HPDE6-E6E7 (cell line): ENCODE measurements at regions not wholly inside any gene's neighbourhood (a gene's known extent, or its start where the extent isn't known, plus 50 kb on each side); places are given as distances from the start of the nearest gene placed in this dataset.
"Not testable (repeated sequence)": the region's sequence is repeated elsewhere in the genome, so short reads cannot be mapped to it uniquely, and the experiment has no call there.

Source experiments
- DNase-seq: peaks from one replicate; pipeline ENCODE4 v3.0.0; 2011; ENCODE audit warnings: missing footprints; ENCODE audit errors: extremely low spot score

DNA sequence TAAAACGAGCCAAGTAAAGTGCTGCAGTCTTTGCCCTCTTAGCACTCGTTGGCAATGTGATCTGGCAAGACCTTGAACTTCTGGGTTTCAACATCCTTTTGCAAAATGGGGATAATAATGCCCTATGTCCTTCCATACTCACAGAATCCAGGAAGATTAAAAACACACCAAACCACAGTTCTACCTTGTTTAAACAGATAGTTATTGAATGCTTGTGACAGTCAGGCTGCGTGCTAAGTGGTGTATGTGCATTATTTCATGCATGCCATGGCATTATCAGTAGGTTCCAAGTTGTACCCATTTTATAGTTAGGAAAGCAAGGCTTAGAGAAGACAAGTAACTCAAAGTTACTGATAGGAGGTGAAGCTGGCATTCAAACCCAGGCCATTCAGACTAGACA is 308.6 kb upstream of the PROX1 start:
- no peak for DNase-seq

DNA sequence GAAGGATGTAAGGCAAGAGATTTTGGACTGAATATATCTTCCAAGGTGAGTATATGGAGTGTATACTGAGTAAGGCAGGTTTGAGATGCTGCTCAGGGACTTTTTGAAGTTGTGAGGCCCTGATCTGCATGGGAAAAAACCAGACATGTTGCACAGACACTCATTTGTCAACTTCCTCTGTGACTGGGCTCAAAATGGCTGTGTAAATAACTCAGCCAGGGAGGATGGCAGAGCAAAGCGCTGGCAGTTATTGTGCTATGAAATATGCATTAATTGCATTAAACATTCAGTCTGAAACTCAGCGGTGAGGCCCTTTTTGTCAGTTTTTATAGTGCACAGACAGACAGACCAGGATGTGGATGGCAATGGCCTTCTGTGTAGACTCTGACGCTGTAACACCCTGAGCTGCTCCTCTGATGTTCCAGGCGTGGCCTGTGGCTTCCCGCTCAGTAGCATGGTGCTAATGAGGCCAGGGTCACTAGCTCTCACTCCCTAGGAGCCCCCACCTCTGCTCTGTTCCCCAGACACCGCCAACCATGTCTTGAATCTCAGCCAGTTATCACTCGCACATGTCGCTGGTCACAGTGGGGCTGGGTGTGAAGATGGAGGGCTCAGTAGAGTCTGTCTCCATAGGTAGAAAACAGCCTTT is 307.0 kb upstream of the PROX1 start:
- DNase-seq: no peak

DNA sequence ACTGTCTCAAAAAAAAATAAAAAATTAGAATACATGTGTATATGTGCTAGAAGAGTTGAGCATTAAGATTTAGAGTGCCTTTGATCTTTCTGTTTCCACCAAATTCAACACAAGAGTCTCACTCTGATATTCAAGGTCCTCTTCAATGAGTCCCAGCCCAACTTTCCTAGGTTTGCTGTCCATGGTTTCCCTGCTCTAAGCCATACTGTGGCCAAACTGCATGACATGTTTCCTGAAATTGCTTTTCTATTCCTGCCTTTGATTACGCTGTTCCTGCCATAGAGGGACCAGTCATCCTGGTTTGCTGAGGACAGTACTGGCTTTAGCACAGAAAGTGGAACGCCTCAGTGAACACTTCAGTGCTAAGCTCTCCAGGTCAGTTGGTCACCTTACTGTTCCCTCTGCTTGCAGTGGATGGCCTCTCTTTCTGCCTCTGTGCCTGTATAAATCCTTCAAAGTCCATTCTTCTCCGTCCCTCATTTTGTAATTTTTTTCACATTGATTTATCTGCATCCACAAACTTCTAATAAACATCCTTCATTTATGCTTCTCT is 305.9 kb upstream of the PROX1 start:
- no peak for DNase-seq

DNA sequence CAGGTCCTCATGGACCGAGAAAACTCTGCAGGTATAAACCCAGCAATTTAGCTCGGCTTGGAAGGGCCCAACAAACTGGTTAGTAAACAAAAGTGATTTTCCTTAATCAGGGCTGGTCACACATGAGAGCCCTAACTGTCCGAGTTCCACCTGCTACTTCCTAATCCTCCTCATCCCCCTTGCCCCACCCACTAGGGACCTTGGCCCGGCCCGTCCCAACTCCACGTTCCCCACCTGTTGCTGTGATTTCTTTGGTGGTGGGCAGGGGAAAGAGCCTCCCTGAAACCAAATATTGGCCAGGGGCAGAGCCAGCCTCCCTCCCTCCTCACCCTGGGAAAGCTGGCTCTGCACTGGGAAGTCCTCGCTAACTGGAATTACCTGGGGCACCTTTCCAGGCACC is 304.2 kb upstream of the PROX1 start:
- no peak for DNase-seq

DNA sequence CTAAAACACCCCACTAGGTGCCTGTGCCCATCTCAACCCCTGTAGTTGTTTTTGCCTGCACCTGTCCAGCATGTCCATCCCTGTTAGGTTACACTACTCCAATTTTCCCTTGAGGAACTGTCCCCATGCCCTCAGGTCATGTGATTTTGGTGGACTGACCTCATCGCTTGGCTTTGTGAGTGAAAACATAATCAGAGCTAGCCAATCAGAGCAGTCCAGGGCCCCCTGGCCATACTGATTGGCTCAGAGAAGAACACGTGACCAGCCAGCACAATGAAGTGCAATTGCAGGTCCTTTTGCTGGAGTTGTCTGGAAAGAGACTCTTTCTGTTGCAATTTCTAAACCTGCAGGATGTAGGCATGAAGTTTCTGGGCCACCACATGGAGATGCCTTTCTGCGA is 303.3 kb upstream of the PROX1 start:
- DNase-seq: no peak

DNA sequence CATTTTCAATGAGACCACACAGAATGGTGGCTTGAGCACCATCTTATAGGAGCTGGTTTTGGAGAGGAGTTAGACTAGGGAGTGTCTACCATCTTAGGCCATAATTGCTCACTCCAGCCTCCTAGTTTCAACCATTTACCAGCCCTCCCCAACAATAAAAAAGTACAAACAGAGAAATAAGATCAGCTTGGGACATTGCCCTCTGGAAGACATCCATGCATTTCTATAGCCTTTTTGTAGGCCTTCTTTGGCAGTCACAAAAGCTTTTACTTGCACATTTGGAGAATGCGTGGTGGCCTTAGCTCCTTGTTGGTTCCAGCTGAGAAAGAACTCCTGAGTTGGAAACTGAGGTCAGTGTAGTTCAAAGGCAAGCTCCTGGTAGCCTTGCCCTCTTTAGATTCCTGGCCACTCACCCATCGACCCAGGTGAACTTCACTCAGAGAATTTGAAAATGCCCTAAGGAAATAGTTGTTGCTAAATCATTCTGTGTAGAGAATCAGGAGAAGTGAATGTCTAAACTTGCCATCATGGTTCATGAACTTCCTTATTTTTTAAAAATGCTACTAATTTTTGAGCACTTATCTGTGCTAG is 301.7 kb upstream of the PROX1 start:
- no peak for DNase-seq

DNA sequence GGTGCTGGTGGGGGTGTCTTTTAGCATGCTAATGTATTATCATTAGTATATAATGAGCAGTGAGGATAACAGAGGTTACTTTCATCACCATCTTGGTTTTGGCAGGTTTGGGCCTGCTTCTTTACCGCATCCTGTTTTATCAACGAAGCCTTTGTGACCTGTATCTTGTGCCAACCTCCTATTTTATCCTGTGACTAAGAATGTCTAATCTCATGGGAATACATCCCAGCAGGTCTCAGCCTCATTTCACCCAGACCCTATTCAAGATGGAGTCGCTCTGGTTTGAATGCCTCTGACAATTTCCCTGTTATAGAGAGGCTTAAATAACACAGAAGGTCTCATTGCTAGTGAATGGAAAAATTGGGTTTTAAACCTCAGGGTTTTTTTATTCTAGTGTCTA is 300.8 kb upstream of the PROX1 start:
- DNase-seq: no peak

DNA sequence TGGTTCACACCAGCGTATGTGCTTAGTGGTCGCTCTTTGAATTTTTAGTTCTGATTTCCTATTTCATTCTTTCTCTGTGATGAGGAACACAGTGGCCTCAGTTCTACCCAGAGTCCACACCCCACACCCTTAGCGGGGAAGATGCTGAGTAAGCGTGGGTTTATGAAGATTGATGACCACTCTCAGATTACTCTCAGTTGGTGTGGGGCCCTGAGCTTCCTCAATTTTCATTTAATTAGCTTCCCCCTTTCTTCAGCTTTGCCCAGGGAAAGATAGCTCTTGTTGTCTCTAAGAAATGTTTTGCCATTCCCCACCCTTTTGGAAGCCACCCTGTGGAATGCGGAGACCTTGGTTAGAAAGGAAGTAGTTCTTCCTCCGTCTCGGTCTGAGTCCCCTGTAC is 299.9 kb upstream of the PROX1 start:
- DNase-seq: no peak

DNA sequence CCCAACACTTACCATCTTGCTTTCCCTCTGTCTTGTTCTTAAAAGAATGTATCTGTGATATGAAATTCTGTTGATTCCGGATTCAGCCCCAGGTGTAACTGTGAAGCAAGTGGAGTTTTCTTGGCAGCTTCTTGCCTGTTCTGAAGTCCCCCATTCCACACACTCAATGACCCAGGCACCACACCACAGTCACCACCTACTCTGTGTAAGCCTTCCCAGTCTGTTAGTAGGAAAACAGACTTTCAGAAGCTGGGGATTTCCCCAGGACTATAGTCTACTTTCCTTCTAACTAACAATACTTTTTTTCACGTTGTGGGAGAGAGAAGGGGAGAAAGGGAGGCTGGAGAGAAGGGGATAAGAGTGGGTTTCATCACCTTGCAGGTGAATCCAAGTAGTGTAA is 299.1 kb upstream of the PROX1 start:
- DNase-seq: no peak

DNA sequence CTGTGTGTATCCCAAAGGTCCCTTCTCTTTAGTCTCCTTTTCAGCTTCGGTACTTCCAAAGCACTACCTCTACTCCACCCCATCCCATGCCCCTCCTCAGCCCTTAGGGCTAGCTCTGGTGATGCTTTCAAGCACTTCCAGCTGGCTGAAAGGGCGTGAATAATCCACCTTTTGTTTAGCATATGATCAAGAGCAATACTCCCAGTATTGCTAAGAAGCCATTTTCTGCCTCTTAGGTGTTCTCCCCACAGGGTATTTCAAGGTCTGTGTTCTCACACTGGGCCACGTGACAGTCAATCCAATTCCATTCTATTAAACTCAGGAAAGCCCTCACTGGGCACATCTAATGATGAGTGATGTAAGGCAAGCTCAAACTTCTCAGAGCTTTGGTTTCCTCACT is 298.5 kb upstream of the PROX1 start:
- DNase-seq: no peak

DNA sequence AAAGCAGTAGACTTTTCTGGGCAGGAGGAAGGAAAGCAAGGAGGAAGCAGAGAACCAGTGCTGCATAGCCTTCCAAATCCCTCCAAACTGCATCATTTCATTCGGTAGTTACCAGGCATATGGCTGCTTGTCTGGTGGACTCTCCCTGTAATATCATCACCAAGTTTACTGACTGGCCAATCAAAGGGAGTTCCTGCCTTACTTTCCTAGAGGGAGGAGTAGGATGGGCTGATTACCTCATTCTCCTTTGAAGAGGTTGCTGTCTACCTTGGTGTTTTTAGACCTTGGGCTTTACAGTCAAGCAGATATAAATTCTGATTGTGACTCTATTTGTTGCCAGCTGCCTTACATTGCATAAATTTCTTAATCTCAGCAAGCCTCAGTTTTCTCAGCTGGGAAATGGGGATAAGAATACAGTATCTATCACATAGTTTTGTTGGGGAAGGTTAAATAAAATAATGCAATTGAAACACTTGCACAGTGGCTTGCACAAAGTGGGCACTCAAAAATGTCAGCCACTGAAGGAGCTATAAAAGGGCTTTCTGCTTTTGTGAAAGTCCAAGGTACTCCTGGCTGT is 297.3 kb upstream of the PROX1 start:
- no peak for DNase-seq

DNA sequence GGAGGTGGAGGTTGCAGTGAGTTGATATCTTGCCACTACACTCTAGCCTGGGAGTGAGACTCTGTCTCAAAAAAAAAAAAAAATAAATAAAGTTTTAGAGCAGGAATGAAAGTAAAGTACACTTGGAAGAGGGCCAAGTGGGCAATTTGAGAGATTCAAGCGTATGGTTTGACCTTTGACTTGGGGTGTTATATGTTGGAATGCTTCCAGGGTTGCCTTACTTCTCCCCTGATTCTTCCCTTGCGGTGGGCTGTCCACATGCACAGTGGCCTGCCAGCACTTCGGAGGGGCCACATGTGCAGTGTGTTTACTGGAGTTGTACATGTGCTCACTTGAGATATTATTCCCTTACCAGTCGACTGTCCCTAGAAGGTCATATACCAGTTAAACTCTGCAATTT is 295.5 kb upstream of the PROX1 start:
- no peak for DNase-seq

DNA sequence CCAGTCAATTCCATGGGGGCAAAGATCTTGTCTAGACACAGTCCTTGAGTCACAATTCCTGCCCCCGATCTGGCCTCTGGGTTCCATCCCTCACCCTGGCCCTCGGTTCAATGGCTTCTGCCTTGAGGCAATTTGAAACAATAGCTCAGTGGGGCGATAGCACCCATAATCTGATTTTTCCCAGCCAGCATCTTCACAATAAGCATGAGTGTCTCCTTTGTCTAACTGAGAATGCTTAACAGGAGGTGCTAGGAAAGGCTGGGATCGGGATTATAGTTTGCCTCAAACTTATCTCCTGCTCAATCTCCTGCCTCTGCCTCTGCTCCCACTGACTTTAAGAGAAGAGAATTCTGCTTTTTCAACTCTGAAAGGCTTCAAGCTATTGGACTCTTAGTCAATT is 293.9 kb upstream of the PROX1 start:
- DNase-seq: no peak

DNA sequence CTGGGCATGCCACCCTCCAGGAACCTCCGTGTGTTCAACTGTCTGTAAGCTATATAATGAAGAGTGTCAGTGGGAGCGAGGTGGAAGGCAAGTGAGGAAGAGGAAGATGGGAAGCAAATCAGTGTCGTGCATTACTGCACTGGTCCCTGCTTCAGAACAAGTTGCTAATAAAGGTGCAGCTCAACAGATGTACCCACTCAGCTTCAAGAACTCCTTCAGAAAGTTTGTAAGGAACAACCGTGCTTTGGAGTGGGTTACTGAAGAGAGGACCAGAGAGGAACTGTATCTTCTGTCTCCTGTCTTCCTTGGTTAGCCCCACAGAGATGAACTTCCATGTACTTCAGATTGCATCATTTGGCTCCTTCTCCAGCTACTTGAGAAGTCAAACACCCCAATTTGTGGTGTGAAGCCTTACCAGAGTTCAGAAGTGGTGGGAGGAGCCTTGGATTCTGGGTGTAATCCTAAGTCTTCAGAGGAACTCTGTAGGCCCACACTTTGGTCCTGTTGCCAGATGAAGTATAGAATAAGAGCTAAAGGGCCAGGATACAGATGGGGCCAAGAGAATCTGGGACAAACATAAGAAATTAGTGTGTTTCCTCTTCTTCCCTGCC is 290.5 kb upstream of the PROX1 start:
- DNase-seq: no peak

DNA sequence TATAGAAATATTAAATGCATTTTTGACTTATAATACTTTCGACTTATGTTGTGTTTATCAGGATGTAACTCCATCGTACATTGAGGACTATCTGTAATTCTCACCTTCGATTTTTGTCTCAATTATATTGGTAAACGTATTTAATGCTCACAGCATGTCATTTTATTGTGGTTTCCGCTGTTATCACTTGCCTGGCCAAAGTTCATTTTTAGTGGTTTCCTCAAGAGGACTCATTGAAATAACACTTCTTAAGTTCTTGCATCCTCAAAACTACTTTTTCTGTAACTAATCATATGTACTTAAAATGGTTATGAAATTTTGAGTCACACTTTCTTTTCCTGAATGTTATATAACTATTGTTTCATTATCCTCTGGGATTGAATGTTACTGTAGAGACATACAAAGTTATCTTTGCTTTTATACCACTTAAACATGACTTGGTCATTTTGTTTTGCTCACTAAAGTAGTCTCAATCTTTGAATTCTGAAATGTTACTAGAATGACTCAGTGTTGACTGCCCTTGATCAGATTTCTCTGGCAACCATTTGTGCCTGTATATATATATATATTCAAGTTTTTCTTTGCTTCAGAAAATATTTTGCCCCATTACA is 289.6 kb upstream of the PROX1 start:
- no peak for DNase-seq

DNA sequence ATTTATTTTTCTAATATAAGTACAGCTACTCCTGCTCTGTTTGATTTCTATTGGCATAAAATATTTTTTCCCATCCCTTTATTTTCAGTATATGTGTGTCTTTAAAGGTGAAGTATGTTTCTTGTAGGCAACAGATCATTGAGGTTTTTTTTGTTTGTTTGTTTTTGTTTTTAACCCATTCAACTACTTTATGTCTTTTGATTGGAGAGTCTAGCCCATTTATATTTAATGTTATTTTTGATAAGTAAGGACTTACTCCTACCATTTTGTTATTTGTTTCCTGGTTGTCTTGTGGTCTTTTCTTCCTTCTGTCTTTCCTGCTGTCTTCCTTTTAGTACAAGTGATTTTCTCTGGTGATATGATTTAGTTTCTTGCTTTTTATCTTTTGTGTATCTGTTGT is 285.1 kb upstream of the PROX1 start:
- no peak for DNase-seq

DNA sequence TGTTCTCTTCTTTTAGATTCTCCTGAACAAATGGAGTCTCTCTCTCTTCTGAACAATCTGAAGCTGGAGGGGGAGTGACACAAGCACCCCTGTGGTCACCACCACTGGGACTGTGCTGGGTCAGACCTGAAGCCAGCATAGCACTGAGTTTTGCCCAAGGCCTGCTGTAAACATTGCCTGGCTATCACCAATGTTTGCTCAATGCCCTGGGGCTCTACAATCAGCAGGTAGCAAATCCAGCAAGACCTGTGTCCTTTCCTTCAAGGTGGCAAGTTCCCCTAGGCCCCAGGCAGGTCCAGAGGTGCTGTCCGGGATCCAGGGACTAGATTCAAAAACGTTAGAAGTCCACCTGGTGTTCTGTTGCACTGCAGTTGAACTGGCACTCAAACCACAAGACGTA is 282.8 kb upstream of the PROX1 start:
- DNase-seq: no peak

DNA sequence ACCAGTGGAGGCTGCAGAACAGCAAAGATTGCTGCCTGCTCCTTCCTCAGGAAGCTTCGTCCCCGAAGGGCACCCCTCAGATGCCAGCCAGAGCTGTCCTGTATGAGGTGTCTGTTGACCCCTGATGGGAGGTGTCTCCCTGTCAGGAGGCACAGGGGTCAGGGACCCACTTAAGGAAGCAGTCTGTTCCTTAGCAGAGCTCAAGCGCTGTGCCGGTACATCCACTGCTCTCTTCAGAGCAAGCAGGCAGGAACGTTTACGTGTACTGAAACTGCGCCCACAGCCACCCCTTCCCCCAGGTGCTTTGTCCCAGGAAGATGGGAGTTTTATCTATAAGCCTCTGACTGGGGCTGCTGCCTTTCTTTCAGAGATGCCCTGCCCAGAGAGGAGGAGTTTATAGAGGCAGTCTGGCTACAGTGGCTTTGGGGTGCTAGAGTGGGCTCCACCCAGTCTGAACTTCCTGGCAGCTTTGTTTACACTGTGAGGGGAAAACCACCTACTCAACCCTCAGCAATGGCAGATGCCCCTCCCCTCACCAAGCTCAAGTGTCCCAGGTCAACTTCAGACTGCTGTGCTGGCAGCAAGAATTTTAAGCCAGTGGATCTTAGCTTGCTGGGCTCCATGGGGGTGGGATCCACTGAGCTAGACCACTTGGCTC is 275.8 kb upstream of the PROX1 start:
- not testable (repeated sequence) for DNase-seq

DNA sequence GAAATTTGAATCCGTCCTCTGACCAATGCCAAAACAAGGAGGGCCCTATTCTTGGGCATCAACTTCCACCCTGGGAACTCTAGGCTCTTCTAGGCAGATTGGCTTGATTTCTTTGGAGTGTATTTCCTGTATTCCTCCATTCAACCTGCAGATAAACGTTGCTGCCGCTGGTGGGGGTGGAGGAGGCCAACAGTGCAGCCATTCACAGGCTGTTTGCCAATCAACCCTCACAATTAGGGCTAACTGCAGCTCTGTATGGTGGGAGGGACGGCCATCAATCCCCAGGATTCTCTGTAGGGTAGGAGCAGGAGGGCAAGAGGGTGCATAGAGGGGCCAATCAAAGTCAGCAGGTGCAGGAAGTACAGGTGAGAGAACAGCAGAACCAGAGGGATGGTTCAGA is 273.1 kb upstream of the PROX1 start:
- DNase-seq: no peak

DNA sequence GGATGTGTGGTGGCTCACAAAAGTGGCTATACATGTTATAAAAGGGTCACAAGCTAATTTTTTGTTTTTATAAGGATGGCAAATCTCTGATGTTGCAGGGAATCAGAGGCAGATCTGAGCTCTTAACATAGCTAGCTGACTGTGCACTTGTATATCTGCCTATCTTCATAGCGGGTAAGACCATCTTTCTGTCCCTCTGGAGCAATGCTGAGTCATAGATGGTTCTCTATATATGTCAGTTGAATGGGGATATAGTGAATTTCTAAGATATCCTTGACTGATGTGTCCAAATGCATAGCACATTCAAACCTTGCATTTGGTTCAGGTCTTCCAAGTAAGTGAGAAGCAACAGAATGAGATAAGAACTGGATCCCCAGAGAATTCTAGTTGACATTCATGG is 272.6 kb upstream of the PROX1 start:
- DNase-seq: no peak

DNA sequence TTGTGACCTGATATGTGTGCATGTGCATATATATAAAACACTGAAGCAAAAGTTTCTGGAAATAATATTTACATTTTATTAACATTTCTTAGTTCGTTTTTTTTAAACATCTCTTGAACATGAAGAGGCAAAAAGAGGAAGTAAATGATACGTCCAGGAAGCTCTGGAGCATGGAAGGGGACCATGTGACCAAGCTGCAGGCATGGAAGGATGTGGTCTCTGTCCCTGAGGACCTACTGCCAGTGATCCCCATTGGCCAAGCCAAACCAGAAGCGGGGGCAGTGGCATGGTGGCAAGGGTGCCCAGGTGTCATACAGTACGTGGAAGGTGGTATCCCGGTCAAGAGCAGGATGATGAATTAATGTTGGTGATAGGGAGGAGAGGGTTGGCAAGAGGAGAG is 268.3 kb upstream of the PROX1 start:
- no peak for DNase-seq

DNA sequence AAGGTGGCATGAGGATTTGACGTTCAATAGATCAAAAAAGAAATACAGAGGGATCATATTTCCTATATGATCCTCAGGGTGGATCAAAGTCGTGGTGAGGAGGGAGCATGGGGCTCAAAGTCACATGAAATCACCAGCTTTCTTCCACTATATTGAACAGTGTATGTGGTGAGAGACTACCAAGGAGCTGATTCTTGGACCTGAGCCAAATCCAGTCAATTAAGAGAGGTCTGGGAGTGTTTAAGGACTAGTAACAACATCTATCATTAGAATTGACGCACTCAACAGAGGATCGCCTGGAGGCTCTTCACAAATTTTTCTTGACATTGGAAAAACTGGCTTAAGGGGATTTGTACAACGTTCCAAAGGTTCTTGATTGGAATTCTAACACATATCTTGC is 267.7 kb upstream of the PROX1 start:
- DNase-seq: no peak
